Hippocampal formation (tissue), 2 donors: ENCODE measurements at regions not wholly inside any gene's neighbourhood (a gene's known extent, or its start where the extent isn't known, plus 50 kb on each side); places are given as distances from the start of the nearest gene placed in this dataset.
A peak's percentile ranks its signal among the peaks of the same experiment; 100 is the strongest.
"Not testable (repeated sequence)": the region's sequence is repeated elsewhere in the genome, so short reads cannot be mapped to it uniquely, and the experiment has no call there.

Experiments used
- DNase-seq, 2 donors: peaks; one replicate each; lab custom pipeline; 2025; lab: John Stamatoyannopoulos, UW

DNA sequence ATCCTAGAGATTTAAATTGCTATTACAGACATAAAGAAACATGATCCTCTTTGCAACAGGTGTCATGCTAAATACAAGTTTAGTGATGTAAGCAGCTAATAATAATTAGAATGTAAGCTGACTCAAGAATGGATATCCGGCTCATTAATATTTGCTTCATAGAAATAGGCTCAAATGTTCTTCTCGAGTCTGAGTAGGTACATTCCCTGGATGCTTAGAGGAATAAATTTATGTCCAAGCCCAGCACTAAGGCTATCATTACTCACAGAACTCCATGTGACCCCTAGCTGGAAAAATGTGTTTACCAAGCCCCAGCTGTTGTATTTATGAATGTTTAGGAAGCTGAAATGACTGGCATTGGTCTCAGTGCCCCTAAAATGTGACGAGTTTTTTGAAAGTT lies 87.6 kb upstream of the TSPAN7 start:
- DNase-seq: no peak

DNA sequence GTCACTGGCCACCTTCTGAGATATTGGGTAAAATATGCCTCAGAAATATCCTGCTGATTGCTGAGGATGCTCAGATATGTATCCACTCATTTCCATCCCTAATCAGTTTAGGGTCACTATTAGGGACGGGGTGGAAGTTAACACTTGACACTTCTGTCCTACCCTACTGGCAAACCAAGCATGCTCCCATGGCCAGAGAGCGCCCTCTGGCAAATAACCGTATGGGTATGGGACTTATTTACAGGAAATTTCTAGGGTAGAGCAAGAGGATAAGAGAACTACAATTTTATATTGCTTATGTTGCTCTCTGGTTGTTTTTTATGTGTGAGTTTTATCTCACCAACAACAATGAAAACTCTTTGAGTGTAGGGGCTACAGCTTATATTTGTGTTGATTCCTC lies 86.8 kb upstream of the TSPAN7 start:
- DNase-seq: no peak

DNA sequence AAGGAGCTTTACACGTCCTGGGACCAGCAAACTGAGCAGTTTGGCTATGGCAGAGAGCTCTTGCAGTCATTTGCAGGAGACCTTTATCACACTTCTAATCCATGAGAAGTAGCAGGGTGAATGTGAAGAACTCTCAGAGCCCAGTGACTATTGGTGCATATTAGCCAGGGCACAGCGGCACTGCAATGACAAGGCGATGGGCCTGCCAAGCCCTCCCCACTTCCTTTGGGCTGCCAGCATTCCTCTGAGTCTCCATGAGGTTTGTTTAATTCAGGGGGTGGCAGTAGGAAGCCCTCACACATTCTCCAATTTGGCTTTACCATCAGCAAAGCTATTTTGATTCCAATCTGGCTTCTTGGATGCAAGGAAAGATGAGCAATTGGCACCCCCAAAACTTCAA lies 79.2 kb upstream of the TSPAN7 start:
- peak in 1 of 2 donors; percentile 13 for DNase-seq

DNA sequence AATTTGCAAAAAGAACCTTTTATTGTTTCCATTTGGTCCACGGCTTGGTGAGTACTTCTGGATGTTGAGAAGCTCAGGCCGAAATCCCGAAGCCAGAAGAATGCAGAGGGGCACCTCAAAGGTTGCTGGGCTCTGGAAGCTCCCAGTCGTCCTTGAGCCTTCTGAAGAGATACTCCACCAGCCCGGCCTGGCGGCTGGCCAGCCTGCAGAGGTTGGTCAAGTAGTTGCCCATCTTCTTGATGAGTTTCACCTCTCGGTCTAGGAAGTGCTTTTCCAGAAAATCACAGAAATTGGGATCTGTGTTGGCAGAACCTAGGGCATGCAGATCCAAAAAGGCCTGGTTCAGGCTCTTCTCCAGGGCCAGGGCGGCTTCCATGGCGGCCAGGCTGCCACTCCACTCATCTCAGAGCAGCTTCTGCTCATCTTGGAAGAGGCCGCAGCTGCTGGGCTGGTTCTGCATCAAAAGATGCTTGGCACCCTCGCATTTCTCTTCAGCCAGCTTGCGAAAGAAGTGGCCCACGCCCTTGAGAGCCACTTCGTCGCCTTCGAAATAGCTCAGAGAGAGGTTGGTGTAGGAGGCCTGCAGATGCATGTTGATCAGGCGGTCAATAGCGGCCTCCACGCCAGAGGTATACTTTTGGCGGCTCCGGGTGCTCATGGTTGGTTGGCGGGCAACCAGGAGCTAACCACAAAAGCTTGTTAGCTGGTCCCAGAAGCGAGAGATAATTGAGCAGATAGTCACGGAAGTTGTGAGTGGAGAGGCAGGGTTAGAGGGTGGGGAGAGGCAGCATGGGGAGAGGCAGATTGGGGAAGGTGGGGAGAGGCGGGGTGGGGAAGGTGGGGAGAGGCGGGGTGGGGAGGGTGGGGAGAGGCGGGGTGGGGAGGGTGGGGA lies 76.5 kb upstream of the TSPAN7 start:
- no peak for DNase-seq

DNA sequence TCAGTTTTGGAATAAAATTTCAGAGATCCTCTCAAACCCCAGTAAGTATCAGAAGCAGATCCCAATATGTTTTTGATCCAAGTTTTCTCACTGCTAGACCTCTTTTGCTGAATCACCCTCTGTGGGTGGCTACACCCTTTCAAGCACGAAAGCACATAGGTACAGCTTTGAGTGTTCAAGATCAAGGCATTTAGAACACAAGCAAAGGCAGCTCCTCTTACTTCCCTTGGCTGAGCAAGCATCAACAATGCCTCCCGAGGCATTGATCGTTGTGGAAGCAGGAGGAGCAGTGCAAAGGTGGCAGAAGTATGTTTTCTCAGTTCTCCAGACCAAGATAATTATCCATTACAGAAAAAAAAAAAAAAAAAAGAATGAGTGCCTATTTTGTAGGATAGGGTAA lies 72.0 kb upstream of the TSPAN7 start:
- no peak for DNase-seq

DNA sequence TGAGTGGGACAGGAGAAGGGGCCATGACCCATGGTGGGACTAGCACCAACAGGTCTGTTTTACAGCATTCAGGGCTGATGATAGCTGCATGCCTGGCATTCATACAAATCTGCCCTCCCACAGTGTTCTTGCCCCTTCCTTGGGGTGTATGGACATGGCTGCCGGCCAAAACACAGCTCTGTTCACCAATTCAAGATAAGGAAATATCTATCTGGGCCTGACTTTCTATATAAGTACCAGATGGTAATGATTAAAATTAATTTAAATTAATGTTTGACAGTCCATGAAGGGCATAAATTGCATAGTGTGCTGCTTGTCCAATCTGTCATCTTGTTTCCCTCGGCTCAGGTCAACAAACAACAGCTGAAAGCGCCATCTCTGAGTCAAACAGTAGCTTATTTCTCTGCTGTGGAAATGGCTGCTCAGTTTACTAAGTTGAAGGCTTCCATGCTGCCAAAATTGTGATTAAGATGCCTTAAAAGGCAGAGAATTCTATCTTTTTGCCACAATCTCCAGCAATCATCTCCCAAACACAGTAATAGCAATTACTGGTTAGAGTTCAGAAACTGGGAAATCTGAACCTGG lies 67.0 kb upstream of the TSPAN7 start:
- no peak for DNase-seq

DNA sequence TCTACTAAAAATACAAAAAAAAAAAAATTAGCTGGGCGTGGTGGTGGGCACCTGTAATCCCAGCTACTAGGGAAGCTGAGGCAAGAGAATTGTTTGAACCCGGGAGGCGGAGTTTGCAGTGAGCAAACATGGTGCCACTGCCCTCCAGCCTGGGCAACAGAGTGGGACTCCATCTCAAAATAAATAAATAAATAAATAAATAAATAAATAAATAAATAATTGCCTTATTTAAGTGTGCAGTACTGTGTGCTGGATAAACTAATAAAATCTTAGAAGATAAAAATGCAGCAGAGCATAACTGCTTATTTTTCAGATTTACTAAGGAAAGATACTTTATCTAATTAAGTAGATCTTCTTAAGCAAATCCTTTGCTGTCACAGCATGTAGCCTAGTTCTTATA lies 61.7 kb upstream of the TSPAN7 start:
- DNase-seq: not testable (repeated sequence)

DNA sequence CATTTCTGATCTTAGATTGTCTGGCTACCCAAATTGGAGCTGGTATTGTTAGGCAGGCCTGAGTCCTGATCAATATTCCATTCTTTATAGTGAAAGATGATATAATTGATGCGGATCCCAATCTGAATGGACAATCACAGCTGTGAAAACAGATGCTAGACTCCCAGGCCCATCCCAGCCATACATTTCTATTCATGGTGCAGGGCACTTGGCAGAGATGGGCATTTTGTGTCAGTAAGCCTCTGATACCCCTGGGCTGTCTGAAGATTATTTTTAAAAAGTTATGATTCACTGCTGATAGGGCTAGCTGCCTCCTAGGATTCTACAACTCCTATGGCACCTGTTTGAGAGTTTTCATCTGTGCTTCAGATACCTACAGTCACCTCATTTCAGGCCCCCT lies 61.2 kb upstream of the TSPAN7 start:
- no peak for DNase-seq

DNA sequence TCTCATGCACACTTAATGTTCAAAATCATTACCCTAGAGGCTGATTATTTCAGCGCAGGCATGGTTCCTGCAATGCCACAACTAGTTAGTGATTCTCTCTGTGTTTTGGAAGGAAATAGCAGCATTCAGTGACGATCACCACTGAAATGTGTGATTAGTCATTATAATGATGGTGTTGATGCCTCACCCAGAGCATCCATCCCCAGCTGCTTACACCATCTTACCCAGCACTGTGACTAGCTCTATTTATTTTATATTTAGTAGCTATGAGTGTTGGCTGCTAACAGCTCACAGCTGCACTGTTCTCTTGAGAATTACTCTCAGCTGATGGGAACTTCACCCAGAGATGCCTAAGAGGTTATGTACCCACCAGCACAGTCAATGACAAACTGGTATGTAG lies 60.5 kb upstream of the TSPAN7 start:
- no peak for DNase-seq

DNA sequence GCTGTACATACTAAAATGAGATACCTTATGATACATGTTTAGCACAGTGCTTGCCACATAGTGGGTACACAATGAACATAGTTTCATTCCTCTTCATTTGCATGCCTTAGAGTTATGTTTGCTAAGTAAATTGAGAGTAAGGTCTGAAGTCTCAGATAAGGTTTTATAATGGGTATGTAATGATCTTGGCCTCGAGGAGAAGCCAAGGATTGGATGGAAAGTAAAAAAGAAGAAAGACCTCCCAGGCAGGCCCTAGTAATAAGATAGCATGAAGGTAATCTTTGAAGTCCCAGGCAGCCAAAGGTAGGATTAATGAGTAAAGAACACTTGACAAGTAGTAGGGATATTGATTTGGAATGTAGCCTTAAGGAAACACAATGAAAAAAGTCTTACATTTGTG lies 55.8 kb upstream of the TSPAN7 start:
- DNase-seq: no peak
